Endodermal cell (in vitro differentiated cells): ENCODE measurements at regions not wholly inside any gene's neighbourhood (a gene's known extent, or its start where the extent isn't known, plus 50 kb on each side); places are given as distances from the start of the nearest gene placed in this dataset.

Experiments used
- DNase-seq: peaks from one replicate; pipeline ENCODE4 v3.0.0-alpha.2; 2017
- H3K27ac ChIP-seq: 2 replicates; pipeline ENCODE4 v1.5.1; 2013; ENCODE audit warnings: mild to moderate bottlenecking, low read depth, low read length, moderate library complexity
- H3K27me3 ChIP-seq: 2 replicates; pipeline ENCODE4 v1.6.1; 2013; ENCODE audit warnings: mild to moderate bottlenecking, low read length, moderate library complexity; ENCODE audit not compliant: insufficient read depth, control insufficient read depth, poor library complexity, severe bottlenecking
- H3K36me3 ChIP-seq: 2 replicates; pipeline ENCODE4 v1.7.0; 2013; ENCODE audit warnings: mild to moderate bottlenecking, low read length, moderate library complexity; ENCODE audit not compliant: control insufficient read depth, insufficient read depth
- H3K4me1 ChIP-seq: one replicate; pipeline ENCODE4 v1.7.0; 2013; ENCODE audit warnings: low read length; ENCODE audit not compliant: control insufficient read depth, insufficient read depth
- H3K4me3 ChIP-seq: 2 replicates; pipeline ENCODE4 v1.5.1; 2013; ENCODE audit warnings: mild to moderate bottlenecking, low read length, moderate library complexity
- H3K9ac ChIP-seq: 2 replicates; pipeline ENCODE4 v1.6.1; 2013; ENCODE audit warnings: mild to moderate bottlenecking, low read length, moderate library complexity; ENCODE audit not compliant: poor library complexity, severe bottlenecking; ENCODE audit errors: extremely low read depth
- H3K9me3 ChIP-seq: 2 replicates; pipeline ENCODE4 v1.6.1; 2013; ENCODE audit warnings: mild to moderate bottlenecking, low read length, moderate library complexity; ENCODE audit not compliant: control insufficient read depth
- H3K27ac Mint-ChIP-seq: 2 replicates; pipeline ENCODE4 v1.8.0; 2020; ENCODE audit warnings: mixed read lengths
- H3K27me3 Mint-ChIP-seq: 2 replicates; pipeline ENCODE4 v1.8.0; 2021; ENCODE audit warnings: mild to moderate bottlenecking, mixed read lengths; ENCODE audit not compliant: insufficient read depth
- H3K36me3 Mint-ChIP-seq: 2 replicates; pipeline ENCODE4 v1.8.0; 2020; ENCODE audit warnings: low read depth, mixed read lengths
- H3K4me1 Mint-ChIP-seq: 2 replicates; pipeline ENCODE4 v1.8.0; 2020; ENCODE audit warnings: mixed read lengths
- H3K4me3 Mint-ChIP-seq: 2 replicates; pipeline ENCODE4 v1.8.0; 2020; ENCODE audit warnings: mild to moderate bottlenecking, moderate library complexity, mixed read lengths
- H3K9me3 Mint-ChIP-seq: 2 replicates; pipeline ENCODE4 v1.8.0; 2020; ENCODE audit warnings: mild to moderate bottlenecking, mixed read lengths
- WGBS, 2 experiments: methylation state at CpG; one replicate each; pipeline versions ENCODE4 v1.1.5 to v1.1.7; 2013; ENCODE audit warnings: missing lambda C conversion rate in 2 of 2, mixed read lengths in 1 of 2; ENCODE audit not compliant: insufficient coverage in 1 of 2, insufficient read length in 1 of 2; 5-methylcytosine and 5-hydroxymethylcytosine counted together
- TF ChIP-seq, protein P1 (sequence below): fragments of 200-600 bp; sonication (generic); conservative IDR thresholded peaks from 2 replicates; pipeline ENCODE4 v1.5.0; 2021; ENCODE audit warnings: antibody characterized with exemption, mild to moderate bottlenecking

DNA sequence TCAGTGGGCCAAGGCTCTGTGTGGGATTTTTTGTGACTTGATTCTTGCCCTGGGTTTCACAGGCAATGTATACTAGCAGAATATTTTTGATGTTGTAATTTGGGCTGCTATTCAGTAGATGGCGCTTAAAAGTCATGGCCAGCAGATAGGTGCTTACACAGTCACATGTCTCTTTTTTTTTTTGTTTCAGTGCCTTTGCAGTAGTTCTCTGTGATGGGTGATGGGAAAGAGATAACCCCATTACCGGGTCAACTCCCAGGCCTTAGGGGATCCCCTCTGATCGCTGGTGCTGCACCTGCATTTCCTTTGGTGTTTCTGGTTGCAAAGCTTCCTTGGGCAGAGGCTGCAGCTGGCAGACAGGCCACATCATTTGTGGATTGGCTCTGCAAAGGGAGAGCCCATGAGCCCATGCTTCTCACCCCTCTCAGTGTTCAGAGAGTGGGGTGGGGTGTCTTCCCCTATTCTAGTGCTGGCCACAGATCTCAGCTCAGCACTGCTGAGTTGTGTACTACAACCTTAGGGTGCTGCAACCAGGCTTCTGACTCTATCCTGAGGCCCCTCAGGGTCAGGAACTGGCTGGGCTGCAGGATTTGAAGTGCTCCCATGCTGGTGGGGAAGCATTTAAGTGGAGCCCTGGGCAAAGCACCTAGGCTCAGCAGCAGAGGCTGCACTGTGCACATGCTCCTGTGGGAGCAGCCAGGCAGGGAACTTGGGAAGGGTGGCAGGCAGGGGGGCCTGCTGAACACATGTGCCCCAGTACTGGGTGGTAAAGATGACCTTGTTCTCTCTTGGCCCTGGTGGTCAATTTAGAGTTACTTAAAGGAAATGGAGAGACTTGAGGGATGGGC, 219.8 kb upstream of the SPHKAP start:
- Histone ChIP-seq H3K27ac (no peak overlapping the region), H3K27me3 (no peaks in the 10 kb centered on the region), H3K9me3 (peaks cover 20% of the 10 kb centered on the region), H3K36me3 (no peaks in the 10 kb centered on the region), H3K9ac (no peak overlapping the region), H3K4me1 (no peaks in the 10 kb centered on the region), H3K4me3 (no peak overlapping the region)
- Mint-ChIP-seq H3K27me3 (no peaks in the 10 kb centered on the region), H3K9me3 (peaks cover 38% of the 10 kb centered on the region), H3K4me3 (no peak overlapping the region), H3K36me3 (peaks cover 4% of the 10 kb centered on the region), H3K27ac (no peak overlapping the region), H3K4me1 (no peaks in the 10 kb centered on the region)
- WGBS, 2 experiments: 70% methylated on average over 3 of the region's 3 CpGs; no CpG with 5 or more reads in 1 of the 2 experiments
- TF ChIP-seq, protein P1, sequence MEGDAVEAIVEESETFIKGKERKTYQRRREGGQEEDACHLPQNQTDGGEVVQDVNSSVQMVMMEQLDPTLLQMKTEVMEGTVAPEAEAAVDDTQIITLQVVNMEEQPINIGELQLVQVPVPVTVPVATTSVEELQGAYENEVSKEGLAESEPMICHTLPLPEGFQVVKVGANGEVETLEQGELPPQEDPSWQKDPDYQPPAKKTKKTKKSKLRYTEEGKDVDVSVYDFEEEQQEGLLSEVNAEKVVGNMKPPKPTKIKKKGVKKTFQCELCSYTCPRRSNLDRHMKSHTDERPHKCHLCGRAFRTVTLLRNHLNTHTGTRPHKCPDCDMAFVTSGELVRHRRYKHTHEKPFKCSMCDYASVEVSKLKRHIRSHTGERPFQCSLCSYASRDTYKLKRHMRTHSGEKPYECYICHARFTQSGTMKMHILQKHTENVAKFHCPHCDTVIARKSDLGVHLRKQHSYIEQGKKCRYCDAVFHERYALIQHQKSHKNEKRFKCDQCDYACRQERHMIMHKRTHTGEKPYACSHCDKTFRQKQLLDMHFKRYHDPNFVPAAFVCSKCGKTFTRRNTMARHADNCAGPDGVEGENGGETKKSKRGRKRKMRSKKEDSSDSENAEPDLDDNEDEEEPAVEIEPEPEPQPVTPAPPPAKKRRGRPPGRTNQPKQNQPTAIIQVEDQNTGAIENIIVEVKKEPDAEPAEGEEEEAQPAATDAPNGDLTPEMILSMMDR: peak; percentile 47
- no peak for DNase-seq

DNA sequence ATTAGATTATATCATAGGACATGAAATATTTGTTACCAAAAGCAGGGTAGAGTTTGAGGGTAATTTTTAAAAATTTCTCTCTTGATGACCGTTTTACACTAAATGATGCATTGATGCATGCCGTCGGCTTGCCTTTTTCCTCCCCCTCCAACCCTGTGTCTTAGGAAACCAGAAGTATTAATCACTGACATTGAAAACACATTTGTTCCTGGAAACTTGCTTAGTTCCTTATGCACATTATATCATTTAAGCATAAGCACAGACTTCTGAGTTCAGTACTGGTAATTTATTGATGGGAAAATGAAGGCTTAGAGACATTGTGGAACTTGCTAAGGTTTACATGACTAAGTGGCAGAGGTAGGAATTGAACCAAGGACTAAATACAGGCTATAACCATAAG, 206.3 kb upstream of the SPHKAP start:
- no peak overlapping the region for H3K4me3 Mint-ChIP-seq
- no peaks in the 10 kb centered on the region for H3K9me3 ChIP-seq
- H3K9me3 Mint-ChIP-seq: peaks cover 9% of the 10 kb centered on the region
- no peak overlapping the region for H3K4me3 ChIP-seq
- no peaks in the 10 kb centered on the region for H3K36me3 Mint-ChIP-seq
- H3K27ac ChIP-seq: no peak overlapping the region
- H3K4me1 ChIP-seq: no peaks in the 10 kb centered on the region
- H3K4me1 Mint-ChIP-seq: peaks cover 16% of the 10 kb centered on the region
- TF ChIP-seq, protein P1: no peak
- no peak overlapping the region for H3K9ac ChIP-seq
- no peak overlapping the region for H3K27ac Mint-ChIP-seq
- no peaks in the 10 kb centered on the region for H3K36me3 ChIP-seq
- DNase-seq: no peak
- H3K27me3 ChIP-seq: peaks cover 3% of the 10 kb centered on the region
- H3K27me3 Mint-ChIP-seq: peaks cover 1% of the 10 kb centered on the region
- 97% methylated on average over 3 of the region's 3 CpGs; no CpG with 5 or more reads in 1 of the 2 experiments for WGBS, 2 experiments

DNA sequence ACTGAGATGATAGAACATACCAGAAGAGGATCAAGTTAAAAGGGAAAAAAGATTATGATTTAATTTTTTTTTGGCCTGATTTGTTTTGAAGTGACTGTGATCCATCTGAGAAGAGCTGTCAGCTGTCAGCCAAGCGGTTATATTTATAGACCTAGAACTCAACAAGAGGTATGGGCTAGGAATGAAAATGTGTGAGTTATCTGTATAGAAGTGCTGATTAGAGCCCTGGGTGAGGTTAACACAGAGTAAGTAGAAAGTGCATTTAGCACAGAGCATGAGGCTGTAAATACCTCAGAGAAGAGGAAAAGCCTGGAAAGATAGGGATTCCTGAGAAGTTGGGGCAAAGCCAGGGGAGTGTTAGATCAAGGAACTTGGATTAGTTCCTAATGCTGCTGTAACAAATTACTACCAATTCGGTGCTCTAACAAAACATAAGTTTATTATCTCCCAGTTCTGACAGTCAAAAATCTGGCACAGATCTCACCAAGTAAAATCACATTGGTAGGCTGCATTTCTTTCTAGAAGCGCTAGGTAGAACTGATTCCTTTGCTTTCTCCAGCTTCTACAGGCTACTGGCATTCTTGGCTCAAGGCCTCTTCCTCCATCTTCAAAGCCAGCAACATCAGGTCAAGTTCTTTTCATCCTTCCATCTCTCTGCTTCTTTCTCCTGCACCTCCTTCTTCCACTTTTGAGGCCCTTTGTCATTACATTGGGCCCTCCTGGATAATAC, 197.4 kb upstream of the SPHKAP start:
- no peak overlapping the region for H3K27ac Mint-ChIP-seq

More for the DNA sequence above, 197.4 kb upstream of the SPHKAP start:
- Mint-ChIP-seq H3K9me3 (peaks cover 2% of the 10 kb centered on the region), H3K27me3 (peaks cover 7% of the 10 kb centered on the region), H3K4me3 (no peak overlapping the region), H3K4me1 (peaks cover 19% of the 10 kb centered on the region), H3K36me3 (no peaks in the 10 kb centered on the region)
- no peak overlapping the region for H3K27ac ChIP-seq
- DNase-seq: no peak
- no peaks in the 10 kb centered on the region for H3K9me3 ChIP-seq
- H3K4me3 ChIP-seq: no peak overlapping the region
- peaks cover 3% of the 10 kb centered on the region for H3K4me1 ChIP-seq
- no peak overlapping the region for H3K9ac ChIP-seq
- 90 to 91% methylated on average over 3 of the region's 3 CpGs for WGBS, 2 experiments
- no peaks in the 10 kb centered on the region for H3K36me3 ChIP-seq
- H3K27me3 ChIP-seq: peaks cover 39% of the 10 kb centered on the region
- TF ChIP-seq, protein P1: no peak
